ENCODE measurements at regions not wholly inside any gene's neighbourhood (a gene's known extent, or its start where the extent isn't known, plus 50 kb on each side); places are given as distances from the start of the nearest gene placed in this dataset.
A peak's percentile ranks its signal among the peaks of the same experiment; 100 is the strongest.

- POLR2A ChIA-PET, result no interaction called here
- peaks cover 0 to 3% (median 0%) of the 10 kb centered on the region in 3 donors for H3K36me3 Mint-ChIP-seq
- DNase-seq, result no peak
- H3K27ac Mint-ChIP-seq, result peak overlapping the region in 2 of 10 donors; percentile 24 to 29
- H3K27me3 Mint-ChIP-seq, result peaks cover 0 to 6% (median under 1%) of the 10 kb centered on the region in 5 donors
- no peak overlapping the region for H3K4me3 Mint-ChIP-seq
- no peak for ATAC-seq
- peaks cover 0 to 6% (median 2%) of the 10 kb centered on the region in 4 donors for H3K4me1 Mint-ChIP-seq
- no peaks in the 10 kb centered on the region for H3K9me3 Mint-ChIP-seq
Measured at GRCh38 chr2:190765386-190766173, 115.0 kb upstream of the GLS start.

GRCh38 chr2:190766174-190766572 is 114.4 kb upstream of the GLS start:
- Mint-ChIP-seq H3K27me3 (peaks cover 0 to 4% (median 0%) of the 10 kb centered on the region in 5 donors), H3K4me3 (no peak overlapping the region), H3K9me3 (no peaks in the 10 kb centered on the region), H3K4me1 (peaks cover 0 to 6% (median under 1%) of the 10 kb centered on the region in 4 donors), H3K27ac (peak overlapping the region in 2 of 10 donors; percentile 24 to 41), H3K36me3 (peaks cover 0 to 3% (median 0%) of the 10 kb centered on the region in 3 donors)
- DNase-seq (no peak), ATAC-seq (no peak)
- POLR2A ChIA-PET, result no interaction called here

GRCh38 chr2:190766595-190766994 is 114.0 kb upstream of the GLS start:
- DNase-seq (no peak), ATAC-seq (no peak)
- Mint-ChIP-seq H3K4me1 (peaks cover 0 to 6% (median under 1%) of the 10 kb centered on the region in 4 donors), H3K9me3 (no peaks in the 10 kb centered on the region), H3K4me3 (no peak overlapping the region), H3K36me3 (peaks cover 0 to 3% (median 0%) of the 10 kb centered on the region in 3 donors), H3K27me3 (peaks cover 0 to 4% (median 0%) of the 10 kb centered on the region in 5 donors), H3K27ac (peak overlapping the region in 1 of 10 donors; percentile 41)
- POLR2A ChIA-PET, result no interaction called here

GRCh38 chr2:190767821-190768220 is 112.8 kb upstream of the GLS start:
- ATAC-seq, result no peak
- H3K4me3 Mint-ChIP-seq, result no peak overlapping the region
- peaks cover 0 to 6% (median under 1%) of the 10 kb centered on the region in 4 donors for H3K4me1 Mint-ChIP-seq
- H3K27me3 Mint-ChIP-seq, result no peaks in the 10 kb centered on the region
- DNase-seq, result no peak
- POLR2A ChIA-PET, result no interaction called here
- H3K27ac Mint-ChIP-seq, result no peak overlapping the region
- H3K36me3 Mint-ChIP-seq, result no peaks in the 10 kb centered on the region
- H3K9me3 Mint-ChIP-seq, result no peaks in the 10 kb centered on the region

- Mint-ChIP-seq H3K4me3 (no peak overlapping the region), H3K9me3 (peaks cover 0 to 2% (median 0%) of the 10 kb centered on the region in 9 donors), H3K4me1 (peaks cover 0 to under 1% (median 0%) of the 10 kb centered on the region in 4 donors), H3K36me3 (peaks cover 0 to under 1% (median 0%) of the 10 kb centered on the region in 3 donors), H3K27me3 (no peaks in the 10 kb centered on the region), H3K27ac (no peak overlapping the region)
- ATAC-seq (no peak), DNase-seq (no peak)
- POLR2A ChIA-PET, result no interaction called here
Measured at GRCh38 chr2:190769258-190769657, 111.4 kb upstream of the GLS start.

GRCh38 chr2:190771726-190772125 is 108.9 kb upstream of the GLS start:
- POLR2A ChIA-PET, result no interaction called here
- Mint-ChIP-seq H3K27me3 (peaks cover 0 to 3% (median 0%) of the 10 kb centered on the region in 5 donors), H3K27ac (no peak overlapping the region), H3K4me1 (no peaks in the 10 kb centered on the region), H3K9me3 (peaks cover 0 to 6% (median 0%) of the 10 kb centered on the region in 9 donors), H3K36me3 (peaks cover 0 to 10% (median 5%) of the 10 kb centered on the region in 3 donors), H3K4me3 (no peak overlapping the region)
- ATAC-seq (no peak), DNase-seq (no peak)

GRCh38 chr2:190780594-190780993 is 100.0 kb upstream of the GLS start:
- peaks cover 0 to 9% (median 4%) of the 10 kb centered on the region in 5 donors for H3K27me3 Mint-ChIP-seq
- H3K9me3 Mint-ChIP-seq, result peaks cover 0 to 2% (median 0%) of the 10 kb centered on the region in 9 donors
- ATAC-seq (no peak), DNase-seq (no peak)
- POLR2A ChIA-PET, result no interaction called here
- no peak overlapping the region for H3K4me3 Mint-ChIP-seq
- H3K27ac Mint-ChIP-seq, result no peak overlapping the region
- H3K36me3 Mint-ChIP-seq, result peaks cover 0 to 2% (median 0%) of the 10 kb centered on the region in 3 donors
- peaks cover 0 to 5% (median 2%) of the 10 kb centered on the region in 4 donors for H3K4me1 Mint-ChIP-seq

GRCh38 chr2:190781604-190782198 is 98.9 kb upstream of the GLS start:
- POLR2A ChIA-PET, result no interaction called here
- ATAC-seq (peak; percentile 47 to 59), DNase-seq (peak; percentile 10 to 70 (median 40))
- Mint-ChIP-seq H3K36me3 (no peaks in the 10 kb centered on the region), H3K27ac (peak overlapping the region in 2 of 10 donors; percentile 6 to 46), H3K9me3 (no peaks in the 10 kb centered on the region), H3K4me1 (peaks cover 0 to 5% (median 2%) of the 10 kb centered on the region in 4 donors), H3K4me3 (no peak overlapping the region), H3K27me3 (peaks cover 0 to 8% (median 4%) of the 10 kb centered on the region in 5 donors)

- POLR2A ChIA-PET, result no interaction called here
- Mint-ChIP-seq H3K27ac (peak overlapping the region in 1 of 10 donors; percentile 46), H3K9me3 (no peaks in the 10 kb centered on the region), H3K36me3 (no peaks in the 10 kb centered on the region), H3K4me3 (no peak overlapping the region), H3K4me1 (peaks cover 0 to 5% (median 2%) of the 10 kb centered on the region in 4 donors), H3K27me3 (peaks cover 0 to 6% (median 3%) of the 10 kb centered on the region in 5 donors)
- ATAC-seq (no peak), DNase-seq (no peak)
Measured at GRCh38 chr2:190782264-190782663, 98.4 kb upstream of the GLS start.

GRCh38 chr2:190783513-190784263 is 96.9 kb upstream of the GLS start:
- ATAC-seq (no peak), DNase-seq (no peak)
- Mint-ChIP-seq H3K9me3 (no peaks in the 10 kb centered on the region), H3K27ac (no peak overlapping the region), H3K36me3 (no peaks in the 10 kb centered on the region), H3K27me3 (peaks cover 0 to 6% (median 3%) of the 10 kb centered on the region in 5 donors), H3K4me1 (peaks cover 0 to 5% (median 2%) of the 10 kb centered on the region in 4 donors), H3K4me3 (no peak overlapping the region)
- POLR2A ChIA-PET, result no interaction called here

GRCh38 chr2:190785334-190785733 is 95.3 kb upstream of the GLS start:
- no peak overlapping the region for H3K4me3 Mint-ChIP-seq
- ATAC-seq, result no peak
- peaks cover 2 to 7% (median 4%) of the 10 kb centered on the region in 4 donors for H3K4me1 Mint-ChIP-seq
- peaks cover 1 to 6% (median 5%) of the 10 kb centered on the region in 5 donors for H3K27me3 Mint-ChIP-seq
- H3K27ac Mint-ChIP-seq, result no peak overlapping the region
- no peaks in the 10 kb centered on the region for H3K36me3 Mint-ChIP-seq
- no peaks in the 10 kb centered on the region for H3K9me3 Mint-ChIP-seq
- no peak for DNase-seq
- POLR2A ChIA-PET, result no interaction called here

GRCh38 chr2:190786404-190787166 is 94.0 kb upstream of the GLS start:
- no peaks in the 10 kb centered on the region for H3K36me3 Mint-ChIP-seq
- H3K9me3 Mint-ChIP-seq, result no peaks in the 10 kb centered on the region
- no peak overlapping the region for H3K27ac Mint-ChIP-seq
- ATAC-seq, result no peak
- peaks cover 4 to 7% (median 5%) of the 10 kb centered on the region in 4 donors for H3K4me1 Mint-ChIP-seq
- H3K4me3 Mint-ChIP-seq, result no peak overlapping the region
- no peak for DNase-seq
- peaks cover 0 to 6% (median 3%) of the 10 kb centered on the region in 5 donors for H3K27me3 Mint-ChIP-seq
- POLR2A ChIA-PET, result no interaction called here

All from naive thymus-derived CD8-positive, alpha-beta T cell (primary cell).